GM10266 (cell line): ENCODE measurements at regions not wholly inside any gene's neighbourhood (a gene's known extent, or its start where the extent isn't known, plus 50 kb on each side); places are given as distances from the start of the nearest gene placed in this dataset.

Source experiments
- DNase-seq: peaks from one replicate; pipeline ENCODE4 v3.0.0; 2012; ENCODE audit errors: extremely low spot score
- TF ChIP-seq, protein P1 (sequence below): IDR thresholded peaks from 2 replicates; pipeline ENCODE4 v1.5.1; 2012; ENCODE audit warnings: mild to moderate bottlenecking, low read depth; ENCODE audit not compliant: control insufficient read depth, insufficient read depth; ENCODE audit errors: missing control alignments

DNA sequence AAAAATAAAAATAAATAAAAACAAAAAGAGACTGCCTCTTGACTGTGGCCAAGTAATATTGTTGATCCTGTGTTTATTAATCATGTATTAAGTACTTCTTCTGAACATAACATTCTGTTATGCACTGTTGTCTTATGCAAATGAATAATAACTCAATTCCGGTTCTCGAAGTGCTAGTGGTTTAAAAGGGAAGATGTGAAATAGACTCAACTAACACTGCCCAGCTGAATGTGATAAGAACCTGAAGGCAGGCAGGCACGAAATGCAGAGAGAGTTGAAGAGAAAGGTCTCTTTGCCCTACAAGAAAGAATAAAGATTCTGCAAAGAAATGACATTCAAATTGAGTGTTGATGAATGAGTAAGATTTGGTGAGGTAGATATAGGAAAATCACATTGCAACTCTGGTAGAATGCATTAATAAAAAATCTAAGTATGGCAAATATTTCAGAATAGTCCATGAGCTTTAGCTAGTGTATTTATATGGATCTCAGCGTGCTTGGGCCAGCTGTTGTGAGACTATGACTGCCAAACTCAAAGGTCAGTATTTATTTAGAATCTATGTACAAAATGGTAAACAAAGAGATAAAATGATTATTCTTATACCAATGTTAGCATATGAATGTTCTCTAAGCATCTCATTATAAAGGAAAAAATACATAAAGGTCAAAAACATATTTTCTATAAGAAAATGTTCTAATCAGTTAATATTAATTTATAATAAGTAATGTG is 352.3 kb upstream of the CDH7 start:
- TF ChIP-seq, protein P1, sequence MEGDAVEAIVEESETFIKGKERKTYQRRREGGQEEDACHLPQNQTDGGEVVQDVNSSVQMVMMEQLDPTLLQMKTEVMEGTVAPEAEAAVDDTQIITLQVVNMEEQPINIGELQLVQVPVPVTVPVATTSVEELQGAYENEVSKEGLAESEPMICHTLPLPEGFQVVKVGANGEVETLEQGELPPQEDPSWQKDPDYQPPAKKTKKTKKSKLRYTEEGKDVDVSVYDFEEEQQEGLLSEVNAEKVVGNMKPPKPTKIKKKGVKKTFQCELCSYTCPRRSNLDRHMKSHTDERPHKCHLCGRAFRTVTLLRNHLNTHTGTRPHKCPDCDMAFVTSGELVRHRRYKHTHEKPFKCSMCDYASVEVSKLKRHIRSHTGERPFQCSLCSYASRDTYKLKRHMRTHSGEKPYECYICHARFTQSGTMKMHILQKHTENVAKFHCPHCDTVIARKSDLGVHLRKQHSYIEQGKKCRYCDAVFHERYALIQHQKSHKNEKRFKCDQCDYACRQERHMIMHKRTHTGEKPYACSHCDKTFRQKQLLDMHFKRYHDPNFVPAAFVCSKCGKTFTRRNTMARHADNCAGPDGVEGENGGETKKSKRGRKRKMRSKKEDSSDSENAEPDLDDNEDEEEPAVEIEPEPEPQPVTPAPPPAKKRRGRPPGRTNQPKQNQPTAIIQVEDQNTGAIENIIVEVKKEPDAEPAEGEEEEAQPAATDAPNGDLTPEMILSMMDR: no peak
- no peak for DNase-seq

DNA sequence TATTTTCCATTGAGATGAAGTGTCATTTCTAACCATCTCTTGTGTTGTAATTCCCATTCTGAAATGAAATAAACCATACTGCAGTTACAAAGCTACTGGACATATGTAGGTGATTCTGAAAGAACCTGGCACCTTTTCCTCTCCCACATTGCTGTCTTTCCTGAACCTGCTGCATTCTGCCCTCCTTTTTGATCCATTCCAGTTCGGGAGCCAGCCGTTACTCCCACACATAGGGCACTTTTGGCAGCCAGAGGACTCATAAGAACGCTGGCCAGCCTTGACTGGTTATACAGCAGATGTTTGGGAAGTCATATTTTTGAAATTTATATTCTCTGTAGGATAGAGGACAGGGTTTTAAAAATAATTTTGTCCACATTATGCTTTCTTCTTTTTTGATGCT is 369.8 kb upstream of the CDH7 start:
- TF ChIP-seq, protein P1: no peak
- DNase-seq: no peak

DNA sequence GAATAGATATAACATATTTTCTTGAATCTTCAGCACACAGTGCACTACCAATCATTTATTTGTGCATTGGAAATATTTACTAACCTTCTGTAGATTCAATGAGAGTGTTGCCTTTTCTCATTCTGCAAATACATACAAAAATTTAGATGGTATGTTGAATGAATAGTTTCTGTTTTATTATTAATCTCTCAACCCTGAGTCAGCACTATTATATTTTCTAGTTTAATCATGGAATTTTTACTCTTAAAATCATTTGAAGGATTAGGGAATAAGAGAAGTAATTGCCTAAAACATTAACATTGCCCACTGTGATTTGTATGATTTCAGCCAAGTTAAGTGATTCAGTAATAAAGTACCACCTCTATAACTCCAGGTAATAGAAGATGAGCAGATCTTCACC is 370.2 kb upstream of the CDH7 start:
- no peak for DNase-seq
- TF ChIP-seq, protein P1: no peak

DNA sequence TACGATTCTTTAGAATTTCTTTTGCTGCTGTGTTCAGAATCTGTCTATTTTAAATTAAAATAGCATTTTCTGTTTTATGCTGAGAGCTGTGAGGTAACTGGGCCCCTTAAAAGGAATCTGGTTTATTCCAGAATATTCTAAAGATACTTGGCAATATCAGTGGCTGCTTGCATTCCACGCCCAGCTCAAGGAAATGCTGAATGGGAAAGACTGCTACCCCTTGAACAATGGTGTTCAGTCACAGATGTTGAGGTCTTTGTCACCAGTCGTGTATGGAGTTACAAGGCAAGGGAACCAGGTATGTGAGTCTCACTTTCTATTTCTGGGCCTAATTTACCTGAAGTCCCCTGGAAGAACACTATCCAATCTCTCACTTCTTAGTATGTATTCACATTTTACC is 377.9 kb upstream of the CDH7 start:
- no peak for DNase-seq
- TF ChIP-seq, protein P1: no peak

DNA sequence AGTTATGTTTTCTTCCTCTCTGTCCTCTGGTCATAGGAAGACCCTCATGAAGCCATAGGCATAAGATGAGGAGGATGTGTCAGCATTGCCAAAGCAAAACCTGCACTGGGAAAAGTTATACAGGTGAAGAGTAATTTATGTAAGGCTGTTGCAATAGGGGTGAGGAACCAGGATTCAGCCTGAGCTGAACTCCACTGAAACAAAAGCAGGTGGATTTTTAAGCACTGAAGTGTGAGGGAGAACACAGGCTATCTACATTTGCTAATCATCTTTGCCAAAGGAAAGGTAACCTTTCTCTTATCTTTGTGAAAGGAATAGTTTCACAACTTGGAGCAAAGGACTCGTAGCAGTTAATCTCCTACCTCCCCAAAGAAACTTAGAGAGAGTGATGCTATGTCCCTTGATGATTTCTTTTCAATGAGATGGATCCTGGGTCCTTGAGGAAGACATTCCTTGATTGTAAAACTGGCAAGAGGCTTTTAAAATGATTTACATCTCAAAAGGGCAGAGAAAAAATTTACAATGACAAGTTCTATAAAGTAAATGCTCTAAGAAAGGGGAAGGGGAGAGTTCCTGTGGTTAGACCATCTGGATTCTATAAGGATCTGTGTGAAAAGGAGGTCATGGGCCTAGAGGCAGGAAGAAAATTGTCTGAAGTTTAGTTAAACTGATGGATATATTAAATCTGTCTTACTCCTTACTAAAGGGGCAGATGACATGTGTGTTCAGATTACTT is 385.4 kb upstream of the CDH7 start:
- TF ChIP-seq, protein P1: no peak
- no peak for DNase-seq

DNA sequence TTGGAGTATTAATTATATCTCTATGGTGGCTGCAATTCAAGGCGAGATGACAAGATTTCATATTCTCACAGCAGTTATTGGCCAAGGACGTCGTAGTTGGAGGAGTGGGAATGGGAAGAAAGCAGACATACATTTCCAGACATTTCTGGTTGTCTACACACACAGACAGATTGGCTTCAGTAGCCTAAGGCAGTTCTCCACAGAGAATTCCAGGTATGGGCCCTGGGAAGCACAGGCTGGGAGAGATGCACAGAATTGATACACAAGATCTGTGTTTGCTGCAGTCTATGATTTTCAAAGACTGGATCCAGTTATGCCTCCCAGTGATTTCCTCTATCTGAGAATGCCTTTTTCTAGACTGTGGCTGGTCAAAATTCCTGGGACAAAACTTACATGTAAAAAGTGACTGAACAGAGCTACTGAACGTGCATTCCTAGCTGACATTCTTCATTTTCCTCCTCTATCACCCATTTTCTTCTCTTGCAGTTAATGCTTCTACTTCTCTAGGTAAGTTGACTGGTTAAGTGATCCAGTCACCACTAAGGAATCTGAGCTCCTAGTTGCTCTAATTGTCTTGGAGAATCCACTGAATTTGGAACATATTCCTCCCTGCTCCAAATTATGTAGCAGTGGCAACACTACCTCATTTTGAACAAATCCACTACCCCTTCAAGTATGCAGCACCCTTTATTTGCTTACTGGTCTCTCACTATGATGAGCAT is 386.7 kb upstream of the CDH7 start:
- DNase-seq: no peak
- TF ChIP-seq, protein P1: no peak
